Superior temporal gyrus (tissue), 1 donor: ENCODE measurements at regions not wholly inside any gene's neighbourhood (a gene's known extent, or its start where the extent isn't known, plus 50 kb on each side); places are given as distances from the start of the nearest gene placed in this dataset.
"Not testable (repeated sequence)": the region's sequence is repeated elsewhere in the genome, so short reads cannot be mapped to it uniquely, and the experiment has no call there.

Experiments used
- DNase-seq: peaks from one replicate; pipeline ENCODE4 v3.0.0-alpha.2; 2016; ENCODE audit errors: extremely low spot score

GRCh38 chr6:8934318-8934717 is 499.0 kb upstream of the SLC35B3 start:
- DNase-seq = no peak

- DNase-seq = no peak
Measured at GRCh38 chr6:8930009-8930408, 494.7 kb upstream of the SLC35B3 start.

- DNase-seq = not testable (repeated sequence)
Measured at GRCh38 chr6:8920244-8920643, 484.9 kb upstream of the SLC35B3 start.

- DNase-seq = no peak
Measured at GRCh38 chr6:8918196-8918595, 482.9 kb upstream of the SLC35B3 start.

GRCh38 chr6:8914700-8915099 is 479.4 kb upstream of the SLC35B3 start:
- DNase-seq = no peak

GRCh38 chr6:8908638-8909037 is 473.3 kb upstream of the SLC35B3 start:
- DNase-seq = no peak

- no peak for DNase-seq
Measured at GRCh38 chr6:8906699-8907098, 471.4 kb upstream of the SLC35B3 start.

- DNase-seq = no peak
Measured at GRCh38 chr6:8905757-8906156, 470.4 kb upstream of the SLC35B3 start.

GRCh38 chr6:8904754-8905153 is 469.4 kb upstream of the SLC35B3 start:
- no peak for DNase-seq

GRCh38 chr6:8900056-8900455 is 464.7 kb upstream of the SLC35B3 start:
- no peak for DNase-seq

GRCh38 chr6:8889514-8889913 is 454.2 kb upstream of the SLC35B3 start:
- no peak for DNase-seq

- no peak for DNase-seq
Measured at GRCh38 chr6:8888468-8888867, 453.1 kb upstream of the SLC35B3 start.

GRCh38 chr6:8881663-8882062 is 446.3 kb upstream of the SLC35B3 start:
- no peak for DNase-seq

GRCh38 chr6:8879334-8879733 is 444.0 kb upstream of the SLC35B3 start:
- DNase-seq = no peak

- no peak for DNase-seq
Measured at GRCh38 chr6:8875986-8876385, 440.6 kb upstream of the SLC35B3 start.

- DNase-seq = no peak
Measured at GRCh38 chr6:8872589-8872988, 437.2 kb upstream of the SLC35B3 start.

GRCh38 chr6:8865451-8865850 is 430.1 kb upstream of the SLC35B3 start:
- no peak for DNase-seq

- no peak for DNase-seq
Measured at GRCh38 chr6:8860671-8861070, 425.3 kb upstream of the SLC35B3 start.

GRCh38 chr6:8859501-8859900 is 424.2 kb upstream of the SLC35B3 start:
- DNase-seq = no peak

- DNase-seq = no peak
Measured at GRCh38 chr6:8858854-8859331, 423.5 kb upstream of the SLC35B3 start.

- DNase-seq = no peak
Measured at GRCh38 chr6:8857160-8857559, 421.8 kb upstream of the SLC35B3 start.

- DNase-seq = no peak
Measured at GRCh38 chr6:8855411-8855810, 420.1 kb upstream of the SLC35B3 start.

GRCh38 chr6:8852332-8852731 is 417.0 kb upstream of the SLC35B3 start:
- DNase-seq = no peak

- not testable (repeated sequence) for DNase-seq
Measured at GRCh38 chr6:8846680-8847079, 411.3 kb upstream of the SLC35B3 start.

GRCh38 chr6:8845690-8846089 is 410.3 kb upstream of the SLC35B3 start:
- no peak for DNase-seq
